ENCODE measurements at regions not wholly inside any gene's neighbourhood (a gene's known extent, or its start where the extent isn't known, plus 50 kb on each side); places are given as distances from the start of the nearest gene placed in this dataset.

GRCh38 chr5:121029536-121030245, 565.6 kb downstream of the PRR16 start:
- Histone ChIP-seq H3K27ac (no peak overlapping the region), H3K36me3 (no peaks in the 10 kb centered on the region), H3K4me1 (peaks cover 0 to 3% (median 0%) of the 10 kb centered on the region in 4 donors), H3K27me3 (no peaks in the 10 kb centered on the region), H3K9me3 (no peaks in the 10 kb centered on the region), H3K4me3 (no peak overlapping the region)
- no peak for DNase-seq
- 90 to 95% methylated on average over 4 of the region's 4 CpGs for WGBS, 2 donors
- intact Hi-C loops (cut with DNase I), result no loop called here
- TF ChIP-seq EP300 (IDR thresholded peaks at IDR 0.05) (no peak), POLR2A (IDR thresholded peaks at IDR 0.05) (no peak), CTCF (IDR thresholded peaks at IDR 0.05) (no peak), POLR2AphosphoS5 (IDR thresholded peaks at IDR 0.05) (no peak)

- H3K4me1 ChIP-seq, result peaks cover 0 to 3% (median 0%) of the 10 kb centered on the region in 4 donors
Observed at GRCh38 chr5:121031491-121031890, 567.4 kb downstream of the PRR16 start.

GRCh38 chr5:121033334-121033733, 569.2 kb downstream of the PRR16 start:
- no peaks in the 10 kb centered on the region for H3K27me3 ChIP-seq
- H3K27ac ChIP-seq, result no peak overlapping the region
- no peaks in the 10 kb centered on the region for H3K36me3 ChIP-seq
- H3K9me3 ChIP-seq, result no peaks in the 10 kb centered on the region
- intact Hi-C loops (cut with DNase I), result no loop called here
- TF ChIP-seq CTCF (IDR thresholded peaks at IDR 0.05) (no peak), POLR2A (IDR thresholded peaks at IDR 0.05) (no peak), POLR2AphosphoS5 (IDR thresholded peaks at IDR 0.05) (no peak), EP300 (IDR thresholded peaks at IDR 0.05) (no peak)
- no peak for DNase-seq
- H3K4me1 ChIP-seq, result peaks cover 0 to 3% (median 0%) of the 10 kb centered on the region in 4 donors
- H3K4me3 ChIP-seq, result no peak overlapping the region

More at GRCh38 chr5:121031491-121031890, 567.4 kb downstream of the PRR16 start:
- TF ChIP-seq POLR2A (IDR thresholded peaks at IDR 0.05), result no peak
- no peak for TF ChIP-seq CTCF (IDR thresholded peaks at IDR 0.05)
- TF ChIP-seq EP300 (IDR thresholded peaks at IDR 0.05), result no peak
- no peak for TF ChIP-seq POLR2AphosphoS5 (IDR thresholded peaks at IDR 0.05)
- Histone ChIP-seq H3K27me3 (no peaks in the 10 kb centered on the region), H3K9me3 (no peaks in the 10 kb centered on the region), H3K27ac (no peak overlapping the region), H3K36me3 (no peaks in the 10 kb centered on the region), H3K4me3 (no peak overlapping the region)
- whole genome bisulfite sequencing, 2 donors, result 74 to 77% methylated on average over 3 of the region's 3 CpGs
- no peak for DNase-seq
- intact Hi-C loops (cut with DNase I), result no loop called here

GRCh38 chr5:121038438-121038837, 574.3 kb downstream of the PRR16 start:
- no peak overlapping the region for H3K4me3 ChIP-seq
- intact Hi-C loops (cut with DNase I), result no loop called here
- H3K36me3 ChIP-seq, result no peaks in the 10 kb centered on the region
- TF ChIP-seq EP300 (IDR thresholded peaks at IDR 0.05) (no peak), POLR2AphosphoS5 (IDR thresholded peaks at IDR 0.05) (no peak), POLR2A (IDR thresholded peaks at IDR 0.05) (no peak), CTCF (IDR thresholded peaks at IDR 0.05) (no peak)
- H3K4me1 ChIP-seq, result no peaks in the 10 kb centered on the region
- H3K27ac ChIP-seq, result no peak overlapping the region
- no peaks in the 10 kb centered on the region for H3K27me3 ChIP-seq
- 64 to 69% methylated on average over 4 of the region's 4 CpGs for WGBS, 2 donors
- H3K9me3 ChIP-seq, result peaks cover 0 to 2% (median 0%) of the 10 kb centered on the region in 4 donors
- DNase-seq, result no peak

- H3K36me3 ChIP-seq, result no peaks in the 10 kb centered on the region
- H3K9me3 ChIP-seq, result no peaks in the 10 kb centered on the region
- no peak for TF ChIP-seq EP300 (IDR thresholded peaks at IDR 0.05)
- no peak for TF ChIP-seq CTCF (IDR thresholded peaks at IDR 0.05)
- TF ChIP-seq POLR2AphosphoS5 (IDR thresholded peaks at IDR 0.05), result no peak
- no peak for TF ChIP-seq POLR2A (IDR thresholded peaks at IDR 0.05)
- no peak overlapping the region for H3K27ac ChIP-seq
- H3K4me1 ChIP-seq, result no peaks in the 10 kb centered on the region
- H3K27me3 ChIP-seq, result no peaks in the 10 kb centered on the region
- no peak for DNase-seq
- intact Hi-C loops (cut with DNase I), result no loop called here
- no peak overlapping the region for H3K4me3 ChIP-seq
Observed at GRCh38 chr5:121049971-121050370, 585.9 kb downstream of the PRR16 start.

All from sigmoid colon (tissue), 6 donors.